HG03354 (cell line): ENCODE measurements at regions not wholly inside any gene's neighbourhood (a gene's known extent, or its start where the extent isn't known, plus 50 kb on each side); places are given as distances from the start of the nearest gene placed in this dataset.

ENCODE experiments used
- ATAC-seq: cut with Tn5 transposase; IDR thresholded peaks from one replicate; pipeline ENCODE4 v1.9.1; 2021; ENCODE audit warnings: mild to moderate bottlenecking; ENCODE audit not compliant: unreplicated experiment, poor library complexity, severe bottlenecking

DNA sequence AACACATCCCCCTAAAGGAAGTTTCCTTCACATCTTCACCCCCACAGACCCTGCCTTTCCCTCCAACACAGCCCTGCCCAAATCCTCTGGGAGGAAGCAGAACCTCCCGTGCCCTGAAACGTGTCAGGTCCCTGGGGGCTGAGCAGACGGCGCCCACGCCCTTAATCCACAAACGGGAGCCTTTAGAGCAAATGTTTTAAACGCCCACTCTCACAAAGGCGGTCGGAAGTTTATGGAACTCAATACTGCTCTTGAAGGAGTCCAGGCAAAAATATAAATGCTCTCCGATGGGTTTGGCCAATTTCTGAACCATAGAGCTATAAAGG lies 237.1 kb upstream of the AFDN start:
- ATAC-seq: no peak

GRCh38 chr6:167590193-167590592 lies 236.5 kb upstream of the AFDN start:
- ATAC-seq: no peak
